ENCODE measurements at regions not wholly inside any gene's neighbourhood (a gene's known extent, or its start where the extent isn't known, plus 50 kb on each side); places are given as distances from the start of the nearest gene placed in this dataset.

- TF ChIP-seq CTCF (IDR thresholded peaks at IDR 0.05; ENCODE audit: insufficient read depth, low read length) (no peak), POLR2AphosphoS5 (IDR thresholded peaks at IDR 0.05; ENCODE audit: low read depth) (no peak), GABPA (IDR thresholded peaks at IDR 0.05; ENCODE audit: low read depth) (no peak)
These were observed 426.3 kb downstream of the CETN3 start for GRCh38 chr5:89983216-89983615.
